Stimulated activated CD8-positive, alpha-beta memory T cell treated with anti-CD3 and anti-CD28 coated beads, Interleukin-4, amount 100 ng/mL, for 24 hours (primary cell): ENCODE measurements at regions not wholly inside any gene's neighbourhood (a gene's known extent, or its start where the extent isn't known, plus 50 kb on each side); places are given as distances from the start of the nearest gene placed in this dataset.
"Not testable (repeated sequence)": the region's sequence is repeated elsewhere in the genome, so short reads cannot be mapped to it uniquely, and the experiment has no call there.

Experiments used
- DNase-seq: peaks from one replicate; pipeline ENCODE4 v3.0.0-alpha.2; 2020; ENCODE audit warnings: low read depth

- no peak for DNase-seq
Measured at GRCh38 chr18:45342653-45343052, 272.6 kb upstream of the SLC14A2 start.

DNA sequence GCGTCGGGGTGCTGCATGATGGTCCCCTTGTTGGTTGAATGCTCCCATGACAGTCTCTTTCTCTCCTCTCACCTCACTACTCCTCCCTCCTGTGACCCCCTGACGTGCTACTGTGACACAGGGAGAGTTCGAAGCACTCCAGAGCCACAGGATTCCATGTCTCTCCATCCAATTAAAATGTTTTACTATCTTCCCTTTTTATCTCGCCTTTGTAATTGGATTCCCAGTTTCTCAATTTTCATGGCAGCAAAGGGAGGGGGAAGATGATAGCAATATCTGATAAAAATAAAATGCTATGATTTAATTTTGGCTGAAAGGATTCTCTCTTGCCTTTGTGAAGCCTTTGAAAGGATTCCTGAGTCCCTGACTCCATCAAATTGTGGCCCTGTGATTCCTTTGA lies 271.9 kb upstream of the SLC14A2 start:
- no peak for DNase-seq

DNA sequence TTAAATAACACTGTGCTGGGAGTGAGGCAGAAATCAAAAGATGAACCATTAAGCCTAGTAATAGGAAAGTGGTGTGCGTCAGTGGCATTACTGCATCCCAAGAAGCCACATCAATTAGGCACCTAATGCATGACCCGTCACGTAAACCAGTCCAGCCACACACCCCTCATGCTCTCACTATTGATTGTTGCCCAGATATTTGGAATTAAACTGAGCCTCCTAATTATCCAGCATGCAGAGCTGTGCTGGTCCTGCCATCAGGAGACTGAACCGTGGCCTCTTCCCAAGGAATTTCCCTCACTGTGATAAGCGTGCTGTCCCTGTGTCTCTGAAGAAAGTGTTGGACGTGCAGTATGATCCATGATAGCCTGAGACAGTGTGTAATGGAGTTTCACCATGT lies 270.6 kb upstream of the SLC14A2 start:
- DNase-seq: not testable (repeated sequence)

DNA sequence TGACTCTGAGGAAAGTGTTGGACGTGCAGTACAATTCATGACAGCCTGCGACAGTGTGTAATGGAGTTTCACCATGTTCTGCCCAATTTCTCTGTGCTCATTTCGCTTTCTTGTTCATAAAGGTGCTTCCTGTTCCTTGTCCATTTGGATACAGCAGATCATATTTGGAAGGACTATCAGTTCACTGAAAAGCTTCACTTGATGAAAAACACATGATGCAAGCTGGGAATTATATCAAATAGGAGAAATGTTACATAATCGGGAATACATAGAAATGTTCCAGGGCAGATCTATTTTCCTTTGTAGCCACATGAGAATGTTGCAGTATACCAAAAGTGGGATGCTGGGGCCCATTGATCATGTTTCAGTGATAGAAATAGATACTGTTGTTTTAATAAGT lies 266.3 kb upstream of the SLC14A2 start:
- no peak for DNase-seq

- DNase-seq: no peak
Measured at GRCh38 chr18:45349467-45349866, 265.8 kb upstream of the SLC14A2 start.

DNA sequence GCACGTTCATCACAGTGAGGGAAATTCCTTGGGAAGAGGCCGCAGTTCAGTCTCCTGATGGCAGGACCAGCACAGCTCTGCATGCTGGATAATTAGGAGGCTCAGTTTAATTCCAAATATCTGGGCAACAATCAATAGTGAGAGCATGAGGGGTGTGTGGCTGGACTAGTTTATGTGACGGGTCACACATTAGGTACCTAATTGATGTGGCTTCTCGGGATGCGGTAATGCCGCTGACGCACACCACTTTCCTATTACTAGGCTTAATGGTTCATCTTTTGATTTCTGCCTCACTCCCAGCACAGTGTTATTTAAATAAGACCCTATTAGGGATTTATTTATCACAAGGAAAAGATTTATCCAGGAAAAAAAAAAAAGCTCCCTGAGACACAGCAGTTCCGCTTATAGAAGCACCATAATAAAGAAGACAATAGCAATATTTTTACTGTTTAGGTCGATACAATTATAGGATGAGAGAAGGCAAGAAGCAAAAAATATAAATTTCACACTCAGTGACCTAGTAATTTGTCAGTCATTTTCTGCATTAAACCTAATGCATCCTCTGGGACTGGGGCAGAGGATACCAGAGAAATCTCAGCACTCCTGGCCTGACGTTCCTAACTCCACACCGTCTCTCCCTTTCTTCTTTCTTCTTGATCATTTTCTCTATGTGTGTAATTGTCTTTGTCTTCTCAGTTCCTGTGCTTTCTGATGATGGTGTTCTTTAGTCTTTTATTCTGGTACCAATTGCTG lies 264.7 kb upstream of the SLC14A2 start:
- DNase-seq: no peak

GRCh38 chr18:45352874-45353273 lies 262.4 kb upstream of the SLC14A2 start:
- no peak for DNase-seq

GRCh38 chr18:45353530-45353929 lies 261.7 kb upstream of the SLC14A2 start:
- no peak for DNase-seq

DNA sequence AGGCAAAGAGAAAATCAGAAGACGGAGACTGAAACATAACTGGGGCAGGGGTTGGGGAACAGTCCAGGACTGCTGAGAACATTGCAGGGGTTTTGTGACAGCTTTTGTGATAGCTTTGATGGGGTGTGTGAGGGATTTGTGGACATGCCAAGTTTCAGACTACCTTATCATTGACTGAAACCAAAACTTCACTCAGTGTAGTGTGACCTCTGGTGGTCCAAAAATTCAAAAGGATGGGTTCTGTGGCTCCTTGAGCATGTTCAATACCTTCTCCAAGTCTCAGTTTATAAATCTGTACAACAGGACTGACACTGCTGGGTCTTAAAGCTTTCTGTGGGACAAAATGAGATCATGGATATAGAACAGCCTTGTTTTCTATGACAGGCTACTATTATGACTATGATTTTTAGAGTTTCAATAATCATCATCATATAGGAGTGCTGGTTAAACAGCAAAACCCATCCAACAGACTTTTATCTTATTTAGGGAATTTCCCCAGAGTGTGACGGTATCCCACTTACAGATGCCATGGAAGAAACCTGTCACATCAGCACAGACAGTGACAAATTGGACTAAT lies 259.2 kb upstream of the SLC14A2 start:
- DNase-seq: no peak

DNA sequence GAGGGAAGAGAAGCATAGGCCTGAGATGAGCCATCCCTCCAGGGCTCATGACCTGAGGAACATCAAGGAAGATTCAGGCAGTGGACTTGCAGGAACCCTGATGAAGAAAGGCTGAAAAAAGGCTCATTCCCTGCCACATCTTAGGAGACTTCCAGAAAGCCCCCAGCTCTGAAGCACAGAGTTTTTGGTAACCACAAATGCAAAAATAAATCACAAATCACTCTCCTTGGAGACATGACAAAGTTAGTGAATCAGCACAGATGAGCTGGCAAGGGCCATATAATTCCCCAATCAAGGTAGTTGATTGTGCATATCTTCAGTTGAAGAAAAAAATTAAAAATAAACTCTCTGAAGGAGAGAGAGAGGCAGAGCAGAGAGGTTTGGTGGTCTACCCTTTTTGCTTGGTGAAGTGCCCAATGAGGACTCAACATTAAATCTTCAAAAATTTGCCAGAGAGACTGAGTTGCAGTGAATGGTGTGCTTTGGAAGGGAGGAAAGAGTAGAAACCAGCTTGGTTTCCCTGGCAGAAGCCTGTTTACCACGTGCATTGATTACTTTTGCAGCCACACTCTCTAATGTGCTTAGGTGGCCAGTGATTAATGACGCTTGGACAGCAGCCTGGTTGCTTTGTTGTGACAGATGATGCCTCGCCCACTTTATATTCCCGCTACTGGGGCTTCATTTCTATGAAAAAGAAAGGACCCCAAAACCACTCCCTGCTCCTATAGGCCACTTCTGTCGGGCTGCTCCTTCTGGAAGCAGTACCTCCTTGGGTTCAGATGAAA lies 257.4 kb upstream of the SLC14A2 start:
- no peak for DNase-seq

DNA sequence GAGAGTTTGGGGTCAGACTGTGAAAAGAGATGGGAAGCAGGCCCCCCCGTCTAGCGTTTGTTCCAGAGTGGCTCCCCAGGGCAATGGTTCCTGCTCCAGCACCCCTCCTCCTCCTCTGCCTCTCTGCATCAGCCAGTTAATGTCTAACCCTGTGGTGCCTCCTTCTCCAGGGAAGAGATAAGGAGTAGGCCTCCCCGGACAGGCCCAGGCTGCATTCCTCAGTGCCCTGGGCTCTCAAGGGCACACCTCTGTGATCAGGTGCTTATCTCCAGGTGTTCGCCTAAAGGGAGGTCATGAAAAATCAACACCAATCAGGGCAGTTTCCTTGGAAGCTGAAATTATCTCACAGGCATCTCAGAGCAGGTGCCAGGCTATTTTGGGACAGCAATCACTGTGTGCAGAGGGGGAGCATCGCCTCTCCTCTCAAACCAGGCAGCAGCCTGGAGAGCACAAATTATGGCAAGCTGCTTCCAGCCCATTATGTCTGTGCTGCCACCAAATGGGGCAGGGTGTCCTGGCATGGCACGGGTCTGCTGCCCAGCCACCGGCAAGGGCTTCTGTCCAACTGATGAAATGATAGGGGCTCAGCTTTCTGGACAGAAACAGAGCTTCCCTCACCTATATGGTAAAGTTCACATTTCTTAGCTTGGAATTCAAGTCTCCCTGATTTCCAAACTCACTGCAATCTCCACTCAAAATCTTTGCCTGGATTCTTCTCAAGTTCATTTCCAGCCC lies 255.8 kb upstream of the SLC14A2 start:
- no peak for DNase-seq

DNA sequence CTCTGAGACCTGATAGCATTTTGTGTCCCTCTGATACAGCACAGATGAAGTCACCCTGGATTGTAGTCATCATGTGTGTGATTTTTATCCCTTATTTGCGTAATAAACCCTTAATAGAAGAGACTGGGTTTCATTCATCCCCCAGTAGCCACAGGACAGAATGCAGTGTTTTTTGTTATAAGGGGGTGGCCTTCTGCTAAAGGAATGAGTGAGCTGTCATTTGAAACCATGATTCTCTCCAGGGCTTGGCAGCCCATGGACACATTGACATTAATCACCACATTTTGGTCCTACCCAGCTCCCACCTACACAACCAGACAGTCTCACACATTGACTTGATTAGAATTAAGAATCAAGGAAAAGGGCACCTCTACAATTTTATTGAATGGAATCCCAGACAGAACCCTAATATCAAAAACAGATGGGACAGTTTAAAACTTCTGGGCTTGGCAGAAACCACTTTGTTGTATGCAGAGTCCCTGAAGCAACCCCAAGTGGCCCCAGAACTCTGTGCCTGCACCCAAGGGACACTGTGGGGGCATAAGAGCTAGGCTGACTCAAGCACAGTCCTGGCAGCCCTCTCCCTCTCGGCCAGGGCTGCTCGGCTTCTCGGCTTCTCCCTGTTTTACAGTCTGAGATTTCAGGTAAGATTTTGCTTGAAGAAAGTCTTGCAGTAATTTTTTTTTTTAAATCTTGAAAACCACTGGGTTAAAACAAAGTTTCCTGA lies 254.0 kb upstream of the SLC14A2 start:
- DNase-seq: no peak

GRCh38 chr18:45363196-45363595 lies 252.1 kb upstream of the SLC14A2 start:
- no peak for DNase-seq

DNA sequence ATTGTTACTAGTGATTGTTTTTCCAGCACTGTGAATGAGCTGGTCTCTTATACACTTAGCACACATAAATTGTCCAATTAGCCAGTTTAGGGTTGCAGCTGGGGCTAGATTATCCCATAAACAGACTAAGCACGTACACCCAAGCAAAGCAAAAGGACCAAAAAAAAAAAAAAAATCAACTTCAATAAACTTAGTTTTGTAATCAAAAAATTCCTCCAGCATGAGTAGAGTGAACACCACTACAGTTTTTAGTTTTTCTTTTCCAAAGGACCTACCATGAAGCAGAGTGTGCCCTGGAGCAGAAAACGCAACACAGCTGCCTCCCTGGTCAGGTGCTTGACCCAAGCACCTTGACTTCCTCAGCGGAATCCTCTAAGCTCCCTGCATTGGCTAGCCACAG lies 249.4 kb upstream of the SLC14A2 start:
- no peak for DNase-seq

GRCh38 chr18:45370255-45371010 lies 244.8 kb upstream of the SLC14A2 start:
- no peak for DNase-seq

GRCh38 chr18:45373286-45373880 lies 241.9 kb upstream of the SLC14A2 start:
- no peak for DNase-seq

- no peak for DNase-seq
Measured at GRCh38 chr18:45374236-45374635, 241.0 kb upstream of the SLC14A2 start.

DNA sequence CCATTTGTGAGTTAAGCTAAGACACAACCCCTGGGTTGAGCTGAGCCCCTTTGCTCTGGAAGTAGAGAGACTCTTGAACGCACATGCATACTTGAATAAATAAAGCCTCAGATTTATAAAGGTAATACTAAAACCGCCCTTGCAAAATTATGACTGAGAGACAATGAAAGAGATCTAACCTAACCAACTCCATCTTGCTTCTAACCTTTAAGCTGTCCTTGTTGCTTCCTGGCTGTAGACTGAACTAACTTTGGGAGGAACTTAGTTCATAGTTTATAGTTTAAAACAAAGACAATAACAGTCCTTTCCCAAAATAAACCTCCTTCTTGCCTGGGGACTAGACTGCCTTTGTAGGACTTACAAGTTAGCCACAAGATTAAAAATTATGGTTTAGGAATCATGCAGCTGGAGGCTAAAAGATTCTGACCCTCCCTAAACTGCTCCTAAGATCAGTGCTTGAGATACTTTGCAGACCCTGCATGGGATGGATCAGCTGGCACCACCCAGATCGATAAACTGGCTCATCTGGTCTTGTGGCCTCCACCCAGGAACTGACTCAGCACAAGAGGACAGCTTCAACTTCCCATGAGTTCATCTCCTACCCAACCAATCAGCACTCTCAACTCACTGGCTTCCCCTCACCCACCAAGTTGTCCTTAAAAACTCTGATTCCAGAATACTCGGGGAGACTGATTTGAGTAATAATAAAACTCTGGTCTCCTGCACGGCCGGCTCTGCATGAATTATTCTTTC lies 240.2 kb upstream of the SLC14A2 start:
- no peak for DNase-seq

DNA sequence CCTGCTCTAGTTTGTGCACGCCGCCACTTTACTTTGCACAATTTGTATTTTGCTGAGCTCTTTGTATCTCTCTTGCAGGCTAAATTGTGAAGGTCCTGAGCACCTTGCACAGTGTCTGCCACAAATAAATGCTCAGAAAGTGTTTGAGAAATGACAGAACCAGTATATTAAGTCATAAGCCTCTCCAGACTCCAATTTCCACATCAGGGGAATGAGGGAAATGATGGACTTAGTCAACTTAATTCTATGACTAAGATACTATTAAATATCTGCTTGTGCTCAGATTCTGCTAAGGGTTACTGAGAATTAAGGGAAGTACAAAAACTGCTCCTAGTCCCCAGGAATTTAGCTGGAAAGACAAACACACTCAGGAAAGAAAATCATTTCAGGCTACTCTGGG lies 239.1 kb upstream of the SLC14A2 start:
- no peak for DNase-seq

DNA sequence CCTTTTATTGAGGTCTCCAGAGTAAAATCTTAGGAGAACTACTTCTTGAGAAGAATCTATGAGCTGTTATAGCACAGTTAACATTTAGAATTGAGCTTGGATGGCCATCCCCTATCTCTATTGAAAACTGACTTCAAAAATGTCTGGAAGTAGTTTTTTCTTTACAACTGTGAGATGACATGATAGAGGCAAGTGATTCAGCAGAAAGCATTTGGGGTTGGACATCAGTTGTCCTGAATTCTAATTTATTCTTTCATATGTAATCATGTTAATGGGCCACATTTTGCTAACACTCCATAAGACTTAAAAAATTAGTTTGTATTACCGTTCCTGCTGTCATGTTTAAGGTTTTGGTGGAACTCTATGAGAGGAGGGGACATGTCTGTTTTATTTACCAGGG lies 237.0 kb upstream of the SLC14A2 start:
- no peak for DNase-seq
